IPS-18a (cell line): ENCODE measurements at regions not wholly inside any gene's neighbourhood (a gene's known extent, or its start where the extent isn't known, plus 50 kb on each side); places are given as distances from the start of the nearest gene placed in this dataset.

Experiments used
- H3K27ac ChIP-seq: one replicate; pipeline ENCODE4 v1.5.1; 2013; ENCODE audit warnings: low read length
- H3K27me3 ChIP-seq: one replicate; pipeline ENCODE4 v1.6.1; 2013; ENCODE audit warnings: mild to moderate bottlenecking, low read length; ENCODE audit not compliant: control insufficient read depth, insufficient read depth
- H3K36me3 ChIP-seq: one replicate; pipeline ENCODE4 v1.6.1; 2013; ENCODE audit warnings: low read depth, low read length; ENCODE audit not compliant: control insufficient read depth
- H3K4me1 ChIP-seq: one replicate; pipeline ENCODE4 v1.6.1; 2013; ENCODE audit warnings: low read depth, low read length; ENCODE audit not compliant: control insufficient read depth
- H3K4me3 ChIP-seq: one replicate; pipeline ENCODE4 v1.5.1; 2013; ENCODE audit warnings: low read length
- H3K9ac ChIP-seq: one replicate; pipeline ENCODE4 v1.6.1; 2013; ENCODE audit warnings: mild to moderate bottlenecking, low read length, moderate library complexity
- H3K9me3 ChIP-seq: one replicate; pipeline ENCODE4 v1.6.1; 2013; ENCODE audit warnings: low read depth, low read length; ENCODE audit not compliant: control insufficient read depth

DNA sequence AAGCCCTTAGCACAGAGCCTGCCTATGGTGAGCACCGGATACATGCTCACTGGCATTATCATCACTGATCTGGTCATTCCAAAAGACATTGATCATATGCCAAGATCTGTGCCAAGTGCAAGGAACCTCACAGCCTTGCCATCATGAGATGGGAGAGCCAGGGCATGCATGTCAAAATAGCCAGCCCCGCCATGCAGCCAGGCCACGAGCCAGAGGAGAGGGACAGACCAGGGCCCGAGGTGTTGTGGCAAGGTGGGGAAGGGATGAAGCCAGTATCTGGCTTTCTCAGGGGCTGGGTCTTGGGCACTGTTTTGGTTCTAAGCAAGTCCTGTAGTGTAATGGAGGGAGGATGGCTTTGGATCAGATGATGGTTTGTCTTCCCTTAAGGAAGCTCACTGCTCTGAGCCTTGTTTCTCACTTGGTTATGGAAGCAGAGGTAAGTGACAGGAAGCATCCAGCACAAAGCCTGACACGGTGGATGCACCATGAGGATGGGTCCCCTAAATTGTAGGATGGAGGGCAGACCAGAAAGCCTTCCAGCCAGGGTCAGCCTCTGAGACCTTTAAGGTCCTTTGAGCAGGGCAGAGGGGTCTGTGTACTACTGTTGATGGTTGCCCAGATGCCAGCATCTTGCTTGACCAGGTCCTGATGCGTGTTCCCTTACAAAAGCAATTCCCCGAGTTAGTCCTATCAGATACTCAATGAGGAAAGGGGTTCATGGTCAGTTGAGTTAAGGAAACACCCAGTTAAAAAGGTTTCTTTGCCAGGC, 247.7 kb upstream of the TLE3 start:
- H3K27me3 ChIP-seq, result no peaks in the 10 kb centered on the region
- no peak overlapping the region for H3K27ac ChIP-seq
- H3K4me1 ChIP-seq, result no peaks in the 10 kb centered on the region

DNA sequence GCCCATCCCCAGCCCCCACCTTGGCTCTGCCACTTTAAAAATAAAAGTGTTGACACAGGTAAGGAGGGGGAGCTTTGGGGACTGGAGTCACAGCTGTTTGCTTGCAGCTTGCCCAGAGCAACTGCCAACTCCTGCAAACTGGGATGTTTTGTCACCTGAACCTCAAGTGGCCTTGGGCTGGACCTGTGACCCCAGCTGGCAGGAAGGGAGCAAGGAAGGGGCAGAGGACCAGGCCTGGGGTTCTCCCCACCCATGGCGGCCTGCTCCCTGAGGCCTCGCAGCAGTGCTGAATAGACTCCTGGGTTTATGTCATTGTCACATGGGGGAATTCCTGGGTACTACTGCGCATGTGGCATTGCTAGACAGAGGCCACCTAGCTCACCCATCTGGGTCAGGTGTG, 246.9 kb upstream of the TLE3 start:
- Histone ChIP-seq H3K36me3 (no peaks in the 10 kb centered on the region), H3K27ac (no peak overlapping the region)

More for the DNA sequence above, 247.7 kb upstream of the TLE3 start:
- Histone ChIP-seq H3K4me3 (no peak overlapping the region), H3K9ac (no peak overlapping the region), H3K36me3 (no peaks in the 10 kb centered on the region), H3K9me3 (no peaks in the 10 kb centered on the region)

DNA sequence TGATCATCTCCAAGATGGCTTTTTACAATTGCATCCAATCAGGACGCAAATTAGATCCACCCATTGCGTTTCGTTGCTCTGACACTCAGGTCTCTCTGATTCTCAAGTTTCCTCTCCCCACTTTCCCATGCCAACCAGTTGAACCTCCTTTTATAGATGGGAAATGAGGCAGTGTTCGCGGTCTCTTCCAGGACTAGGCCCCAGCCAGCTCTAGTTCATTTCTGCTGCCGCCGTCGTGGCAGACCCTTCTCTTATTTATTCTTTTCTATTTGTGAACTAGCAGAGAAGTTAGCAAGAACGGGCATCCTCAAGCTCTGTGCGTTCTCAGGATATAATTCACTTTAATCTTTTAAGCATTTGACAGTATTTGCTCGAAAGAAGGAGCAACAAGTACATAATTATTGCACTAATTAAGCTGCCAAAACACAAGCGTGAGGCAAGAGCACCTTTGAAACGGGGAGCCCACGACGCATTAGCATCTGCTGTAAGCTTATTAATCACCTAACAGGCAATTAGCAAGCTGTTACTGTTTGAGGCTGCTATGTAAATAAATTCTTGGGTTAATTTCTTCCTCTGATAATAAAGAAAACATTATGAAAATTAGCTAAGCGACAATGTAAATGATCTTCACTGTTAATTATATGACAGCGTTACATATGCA, 246.4 kb upstream of the TLE3 start:
- H3K9ac ChIP-seq, result no peak overlapping the region
- H3K9me3 ChIP-seq, result no peaks in the 10 kb centered on the region
- H3K4me1 ChIP-seq, result no peaks in the 10 kb centered on the region
- H3K36me3 ChIP-seq, result no peaks in the 10 kb centered on the region
- H3K27ac ChIP-seq, result no peak overlapping the region
- no peak overlapping the region for H3K4me3 ChIP-seq
- H3K27me3 ChIP-seq, result no peaks in the 10 kb centered on the region

More for the DNA sequence above, 246.9 kb upstream of the TLE3 start:
- Histone ChIP-seq H3K4me3 (no peak overlapping the region), H3K9ac (no peak overlapping the region), H3K9me3 (no peaks in the 10 kb centered on the region), H3K4me1 (no peaks in the 10 kb centered on the region), H3K27me3 (no peaks in the 10 kb centered on the region)

DNA sequence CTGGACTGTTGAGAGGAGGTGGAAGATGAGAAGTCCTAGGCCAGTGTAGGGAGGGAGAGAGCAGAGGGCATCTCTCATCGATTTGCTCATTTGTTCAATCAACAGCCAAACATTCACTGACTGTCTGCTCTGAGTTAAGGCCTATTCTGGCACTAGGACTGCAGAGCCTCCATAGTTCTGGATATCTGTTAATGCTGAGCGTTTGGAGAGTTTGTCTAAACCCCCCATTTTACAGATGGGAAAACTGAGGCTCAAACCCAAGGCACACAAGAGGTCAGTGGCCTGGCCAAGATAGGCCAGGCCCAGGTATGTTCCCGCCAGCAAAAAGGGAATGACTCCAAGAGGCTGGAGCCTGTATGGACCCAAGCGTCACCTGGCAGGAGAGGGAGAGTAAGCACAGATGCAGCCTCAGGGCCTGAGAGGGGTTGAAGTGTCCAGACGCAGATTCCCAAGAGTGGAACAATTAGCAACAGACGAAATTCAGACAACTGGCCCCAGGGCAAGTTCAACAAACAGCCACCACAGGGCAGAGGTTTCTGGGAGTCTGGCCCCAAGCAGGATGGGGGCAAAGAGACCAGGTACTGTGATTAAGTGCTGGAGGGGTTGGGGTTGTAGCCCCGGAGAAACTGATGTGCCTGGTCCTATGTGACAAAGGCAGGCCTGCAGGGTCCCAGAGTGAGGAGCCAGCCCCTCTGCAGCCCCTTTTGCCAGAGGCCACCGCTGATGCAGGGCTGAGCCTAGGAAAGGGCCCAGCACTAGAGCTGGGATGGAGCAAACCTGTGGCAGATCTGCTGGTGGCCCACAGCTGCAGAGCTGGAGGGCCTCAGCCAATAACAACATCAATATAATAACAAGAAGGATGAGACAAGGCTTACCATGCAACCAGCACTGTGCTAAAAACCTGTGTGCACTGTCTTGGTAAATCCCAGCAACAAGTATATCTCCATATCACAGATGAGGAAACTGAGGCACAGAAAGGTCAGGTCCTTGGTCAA, 245.1 kb upstream of the TLE3 start:
- Histone ChIP-seq H3K27me3 (no peaks in the 10 kb centered on the region), H3K9ac (no peak overlapping the region), H3K9me3 (no peaks in the 10 kb centered on the region), H3K4me3 (no peak overlapping the region), H3K4me1 (no peaks in the 10 kb centered on the region), H3K36me3 (no peaks in the 10 kb centered on the region), H3K27ac (no peak overlapping the region)

DNA sequence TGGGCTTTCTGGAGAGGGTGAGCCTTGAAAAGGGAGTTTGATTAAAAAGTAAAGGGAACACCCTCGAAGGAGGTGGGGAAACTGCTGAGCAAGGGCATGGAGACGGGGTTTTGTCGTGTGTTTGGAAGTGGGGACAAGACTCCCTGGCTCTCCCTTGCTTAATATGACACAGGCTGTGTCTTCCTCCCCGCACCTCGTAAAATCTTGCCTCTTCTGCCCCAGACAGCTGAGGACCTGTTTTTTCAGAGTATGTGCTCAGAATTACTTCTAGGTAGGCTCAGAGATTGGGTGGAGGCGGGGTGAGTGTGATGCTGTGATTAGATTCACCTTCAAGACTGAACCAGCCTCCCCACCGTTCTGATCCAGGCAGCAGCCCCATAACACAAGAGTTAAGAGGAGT, 244.4 kb upstream of the TLE3 start:
- Histone ChIP-seq H3K9ac (no peak overlapping the region), H3K9me3 (no peaks in the 10 kb centered on the region), H3K36me3 (no peaks in the 10 kb centered on the region), H3K4me1 (no peaks in the 10 kb centered on the region), H3K4me3 (no peak overlapping the region), H3K27ac (no peak overlapping the region), H3K27me3 (no peaks in the 10 kb centered on the region)

DNA sequence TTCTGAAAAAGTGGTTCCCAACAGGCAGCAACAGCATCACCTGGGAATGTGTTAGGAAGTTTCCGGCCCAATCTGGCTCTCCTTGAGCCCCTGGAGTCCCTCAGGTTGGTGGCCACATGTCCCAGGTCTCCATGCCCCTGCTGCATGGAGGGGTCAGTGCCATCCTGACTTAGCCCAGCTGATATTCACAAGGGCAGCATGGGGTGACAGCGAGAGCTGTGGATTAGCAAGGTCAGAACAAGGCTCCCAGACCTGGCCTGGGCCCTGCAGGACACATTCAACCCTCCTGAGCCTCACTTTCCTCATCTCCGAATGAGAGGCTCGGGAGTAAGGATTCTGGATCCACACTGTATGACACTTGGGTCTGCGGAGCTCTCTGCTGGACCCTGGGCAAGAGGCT, 243.8 kb upstream of the TLE3 start:
- Histone ChIP-seq H3K9ac (no peak overlapping the region), H3K9me3 (no peaks in the 10 kb centered on the region), H3K27me3 (no peaks in the 10 kb centered on the region), H3K27ac (no peak overlapping the region), H3K4me3 (no peak overlapping the region), H3K36me3 (no peaks in the 10 kb centered on the region), H3K4me1 (no peaks in the 10 kb centered on the region)

DNA sequence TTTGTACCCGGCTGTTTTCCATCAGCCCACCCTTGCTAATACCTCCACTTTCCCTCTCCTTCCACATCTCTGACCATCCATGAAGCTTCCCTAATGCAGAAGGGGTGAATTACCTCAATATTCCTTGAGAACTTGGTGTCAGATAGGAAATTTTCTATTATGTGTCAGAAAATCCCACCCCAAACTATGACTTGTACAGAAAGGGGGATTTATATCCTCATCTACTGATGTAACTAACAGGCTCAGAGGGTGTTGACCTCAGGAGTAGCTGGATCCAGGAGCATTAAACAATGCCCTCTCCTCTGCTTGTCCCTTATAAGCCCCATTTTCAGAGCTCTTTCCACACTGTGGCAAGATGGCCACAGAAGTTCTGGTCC, 242.8 kb upstream of the TLE3 start:
- H3K27me3 ChIP-seq, result no peaks in the 10 kb centered on the region
- H3K9me3 ChIP-seq, result no peaks in the 10 kb centered on the region
- H3K4me3 ChIP-seq, result no peak overlapping the region
- no peaks in the 10 kb centered on the region for H3K36me3 ChIP-seq
- H3K27ac ChIP-seq, result no peak overlapping the region
- no peaks in the 10 kb centered on the region for H3K4me1 ChIP-seq
- no peak overlapping the region for H3K9ac ChIP-seq

DNA sequence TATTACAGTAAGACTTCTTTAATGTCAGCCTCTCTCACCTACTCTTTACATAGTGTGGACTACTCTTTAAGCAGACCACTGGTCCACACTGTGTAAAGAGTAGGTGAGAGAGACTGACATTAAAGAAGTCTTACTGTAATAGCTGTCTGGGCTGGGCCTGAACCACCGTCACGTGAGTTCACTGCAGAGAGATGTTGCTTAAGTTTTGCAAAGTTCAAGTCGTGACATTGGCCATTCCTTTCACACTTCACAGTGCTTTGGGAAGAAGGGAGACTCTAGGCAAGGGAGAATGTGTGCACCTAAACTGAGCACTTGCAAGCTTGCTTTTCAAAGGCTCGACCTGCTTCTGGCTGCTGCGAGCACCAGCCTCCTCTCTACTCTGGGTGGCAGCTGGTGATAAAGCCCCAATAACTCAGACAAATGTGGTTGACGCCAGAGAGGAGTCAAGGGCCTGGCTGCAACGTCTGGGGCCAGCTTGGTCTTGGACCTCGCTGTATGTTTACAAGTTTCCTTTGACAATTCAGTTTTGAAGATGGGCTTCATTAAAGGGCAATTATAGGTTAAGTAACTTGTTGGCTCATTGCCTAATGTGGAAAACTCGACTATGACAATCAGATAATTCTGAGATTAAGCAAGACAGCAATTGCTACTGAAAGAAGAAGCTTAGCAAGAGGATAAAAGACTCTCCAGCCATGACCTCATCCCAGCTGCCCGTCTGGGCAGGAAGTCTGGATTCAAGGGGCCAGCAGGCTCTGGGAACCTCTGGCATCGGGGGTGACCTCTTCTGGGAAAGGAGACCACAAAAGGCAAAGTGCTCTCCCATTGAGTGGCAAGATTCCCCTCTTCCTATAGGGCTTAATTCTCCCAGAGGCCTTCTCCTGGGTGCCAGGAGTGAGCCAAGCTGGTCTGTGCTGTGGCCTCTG, 242.1 kb upstream of the TLE3 start:
- no peaks in the 10 kb centered on the region for H3K9me3 ChIP-seq
- H3K27me3 ChIP-seq, result no peaks in the 10 kb centered on the region
- no peaks in the 10 kb centered on the region for H3K36me3 ChIP-seq
- H3K4me1 ChIP-seq, result no peaks in the 10 kb centered on the region
- no peak overlapping the region for H3K9ac ChIP-seq
- no peak overlapping the region for H3K4me3 ChIP-seq
- H3K27ac ChIP-seq, result no peak overlapping the region

DNA sequence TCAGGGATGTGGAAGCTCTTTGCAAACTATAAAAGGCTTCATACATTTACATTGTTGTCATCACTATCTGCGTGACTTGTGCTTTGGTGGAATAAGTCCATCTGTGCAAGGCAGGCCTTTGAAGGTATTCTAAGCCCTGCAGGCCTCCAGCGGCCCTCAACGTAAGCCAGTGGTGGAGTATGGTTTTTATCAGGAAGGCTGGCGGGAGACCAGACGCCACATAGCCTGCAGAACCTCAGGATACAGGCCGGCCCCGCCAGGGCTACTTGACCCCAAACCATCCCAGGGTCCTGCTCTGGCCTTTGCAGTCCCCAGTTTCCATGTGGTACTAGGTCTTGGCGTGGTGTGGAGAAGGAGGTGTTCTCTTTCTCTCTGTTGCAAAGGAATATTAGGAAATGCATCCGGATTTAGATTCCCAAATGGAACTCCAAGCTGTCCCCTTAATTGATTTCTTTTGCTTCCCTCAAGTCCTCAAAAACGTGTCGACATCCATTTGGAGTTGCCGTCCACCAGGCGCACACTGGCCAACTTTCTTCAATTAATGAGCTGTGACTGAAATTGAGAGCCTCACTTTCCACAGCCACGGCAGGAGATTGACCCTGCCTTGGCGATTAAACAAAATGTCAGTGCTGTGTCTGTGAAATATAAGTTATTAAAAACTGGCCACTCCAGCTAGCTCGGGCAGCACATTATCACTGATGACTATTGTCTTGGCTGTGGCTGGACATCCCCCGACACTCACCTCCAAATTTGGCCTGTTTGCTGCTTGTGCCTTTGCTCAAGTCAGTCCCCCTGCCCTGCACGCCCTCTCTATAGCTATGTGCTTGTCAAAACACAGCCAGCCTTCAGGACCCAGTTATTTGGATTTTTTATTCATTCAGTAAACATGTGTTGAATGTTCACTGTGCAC, 239.8 kb upstream of the TLE3 start:
- no peak overlapping the region for H3K4me3 ChIP-seq
- H3K9ac ChIP-seq, result no peak overlapping the region
- no peaks in the 10 kb centered on the region for H3K27me3 ChIP-seq
- no peaks in the 10 kb centered on the region for H3K4me1 ChIP-seq
- no peaks in the 10 kb centered on the region for H3K9me3 ChIP-seq
- no peaks in the 10 kb centered on the region for H3K36me3 ChIP-seq
- H3K27ac ChIP-seq, result no peak overlapping the region

DNA sequence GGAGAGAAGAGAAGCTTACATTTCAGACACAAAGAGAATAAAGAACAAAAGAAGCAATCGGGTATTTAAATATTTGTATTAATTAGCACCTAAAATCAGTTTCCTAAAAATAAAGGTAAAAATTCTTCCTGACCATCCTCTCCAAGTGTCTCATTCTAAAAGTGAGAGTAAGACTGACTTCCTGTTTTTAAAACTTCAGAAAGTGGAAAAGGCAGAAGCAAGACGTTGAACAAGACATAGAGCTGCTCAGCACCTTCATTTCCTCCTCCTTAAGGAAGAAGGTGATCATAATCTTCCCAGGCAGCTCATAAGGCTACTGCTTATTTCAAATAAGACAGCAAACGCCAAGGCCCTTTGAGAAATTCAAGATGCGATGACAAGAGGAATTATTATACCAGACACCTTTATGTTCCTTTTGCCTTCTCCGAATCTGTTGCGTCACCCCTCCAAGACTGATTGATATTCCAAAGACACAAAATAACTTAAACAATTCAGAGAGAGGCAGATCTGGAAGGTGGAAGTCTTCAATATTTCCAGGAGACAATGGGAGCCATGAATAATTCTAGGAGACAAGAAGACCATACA, 238.8 kb upstream of the TLE3 start:
- no peaks in the 10 kb centered on the region for H3K9me3 ChIP-seq

More for the DNA sequence above, 238.8 kb upstream of the TLE3 start:
- H3K27me3 ChIP-seq, result no peaks in the 10 kb centered on the region
- H3K36me3 ChIP-seq, result no peaks in the 10 kb centered on the region
- no peak overlapping the region for H3K9ac ChIP-seq
- no peak overlapping the region for H3K4me3 ChIP-seq
- no peak overlapping the region for H3K27ac ChIP-seq
- no peaks in the 10 kb centered on the region for H3K4me1 ChIP-seq
